Brain pericyte (primary cell): ENCODE measurements at regions not wholly inside any gene's neighbourhood (a gene's known extent, or its start where the extent isn't known, plus 50 kb on each side); places are given as distances from the start of the nearest gene placed in this dataset.
"Not testable (repeated sequence)": the region's sequence is repeated elsewhere in the genome, so short reads cannot be mapped to it uniquely, and the experiment has no call there.

Source experiments
- DNase-seq: peaks from one replicate; pipeline ENCODE4 v3.0.0-alpha.2; 2012; ENCODE audit warnings: low read depth, low spot score

- not testable (repeated sequence) for DNase-seq
Observed at GRCh38 chr4:135447598-135447997, 1246.0 kb upstream of the PABPC4L start.

- no peak for DNase-seq
Observed at GRCh38 chr4:135434936-135435335, 1233.3 kb upstream of the PABPC4L start.

GRCh38 chr4:135429528-135429927 is 1227.9 kb upstream of the PABPC4L start:
- no peak for DNase-seq

- DNase-seq: no peak
Observed at GRCh38 chr4:135418353-135418752, 1216.8 kb upstream of the PABPC4L start.

- DNase-seq: no peak
Observed at GRCh38 chr4:135412213-135412612, 1210.6 kb upstream of the PABPC4L start.

- no peak for DNase-seq
Observed at GRCh38 chr4:135411251-135411650, 1209.7 kb upstream of the PABPC4L start.

GRCh38 chr4:135409261-135409660 is 1207.7 kb upstream of the PABPC4L start:
- not testable (repeated sequence) for DNase-seq

- DNase-seq: no peak
Observed at GRCh38 chr4:135408109-135408508, 1206.5 kb upstream of the PABPC4L start.

- not testable (repeated sequence) for DNase-seq
Observed at GRCh38 chr4:135406597-135406996, 1205.0 kb upstream of the PABPC4L start.

- DNase-seq: no peak
Observed at GRCh38 chr4:135385830-135386581, 1184.4 kb upstream of the PABPC4L start.

- no peak for DNase-seq
Observed at GRCh38 chr4:135383356-135384288, 1182.0 kb upstream of the PABPC4L start.

GRCh38 chr4:135382280-135382959 is 1180.8 kb upstream of the PABPC4L start:
- no peak for DNase-seq

- no peak for DNase-seq
Observed at GRCh38 chr4:135372131-135372530, 1170.5 kb upstream of the PABPC4L start.

GRCh38 chr4:135371137-135371536 is 1169.5 kb upstream of the PABPC4L start:
- DNase-seq: no peak

GRCh38 chr4:135368831-135369230 is 1167.2 kb upstream of the PABPC4L start:
- DNase-seq: no peak

GRCh38 chr4:135365065-135365464 is 1163.5 kb upstream of the PABPC4L start:
- no peak for DNase-seq

- peak; percentile 18 for DNase-seq
Observed at GRCh38 chr4:135359128-135359527, 1157.5 kb upstream of the PABPC4L start.

GRCh38 chr4:135357091-135357490 is 1155.5 kb upstream of the PABPC4L start:
- no peak for DNase-seq

- DNase-seq: no peak
Observed at GRCh38 chr4:135354876-135355275, 1153.3 kb upstream of the PABPC4L start.

GRCh38 chr4:135353008-135353407 is 1151.4 kb upstream of the PABPC4L start:
- DNase-seq: no peak

- no peak for DNase-seq
Observed at GRCh38 chr4:135344492-135344891, 1142.9 kb upstream of the PABPC4L start.

- DNase-seq: no peak
Observed at GRCh38 chr4:135338181-135338580, 1136.6 kb upstream of the PABPC4L start.
